Effector memory CD8-positive, alpha-beta T cell (primary cell): ENCODE measurements at regions not wholly inside any gene's neighbourhood (a gene's known extent, or its start where the extent isn't known, plus 50 kb on each side); places are given as distances from the start of the nearest gene placed in this dataset.

ENCODE experiments used
- ATAC-seq: fragments of 150-1000 bp; cut with Tn5 transposase; replicated peaks from 2 replicates; pipeline ENCODE4 v1.10.0; 2021; ENCODE audit warnings: mild to moderate bottlenecking, moderate library complexity
- DNase-seq, 3 experiments: peaks; one replicate each; pipeline ENCODE4 v3.0.0; 2021
- H3K27ac Mint-ChIP-seq, 2 donors: one replicate each; pipeline ENCODE4 v1.8.0; 2022; ENCODE audit warnings: mild to moderate bottlenecking in 2 of 2, mixed read lengths in 2 of 2, moderate library complexity in 2 of 2
- H3K27me3 Mint-ChIP-seq, 2 donors: one replicate each; pipeline ENCODE4 v1.8.0; 2022; ENCODE audit warnings: mixed read lengths in 2 of 2
- H3K36me3 Mint-ChIP-seq: one replicate; pipeline ENCODE4 v1.8.0; 2022; ENCODE audit warnings: mild to moderate bottlenecking, moderate library complexity, mixed read lengths; ENCODE audit not compliant: insufficient read depth
- H3K4me1 Mint-ChIP-seq, 2 donors: one replicate each; pipeline ENCODE4 v1.8.0; 2022; ENCODE audit warnings: low read depth in 2 of 2, mixed read lengths in 2 of 2
- H3K4me3 Mint-ChIP-seq, 2 donors: one replicate each; pipeline ENCODE4 v1.8.0; 2022; ENCODE audit warnings: mild to moderate bottlenecking in 2 of 2, mixed read lengths in 2 of 2, moderate library complexity in 2 of 2
- H3K9me3 Mint-ChIP-seq, 2 donors: one replicate each; pipeline ENCODE4 v1.8.0; 2022; ENCODE audit warnings: mixed read lengths in 2 of 2

DNA sequence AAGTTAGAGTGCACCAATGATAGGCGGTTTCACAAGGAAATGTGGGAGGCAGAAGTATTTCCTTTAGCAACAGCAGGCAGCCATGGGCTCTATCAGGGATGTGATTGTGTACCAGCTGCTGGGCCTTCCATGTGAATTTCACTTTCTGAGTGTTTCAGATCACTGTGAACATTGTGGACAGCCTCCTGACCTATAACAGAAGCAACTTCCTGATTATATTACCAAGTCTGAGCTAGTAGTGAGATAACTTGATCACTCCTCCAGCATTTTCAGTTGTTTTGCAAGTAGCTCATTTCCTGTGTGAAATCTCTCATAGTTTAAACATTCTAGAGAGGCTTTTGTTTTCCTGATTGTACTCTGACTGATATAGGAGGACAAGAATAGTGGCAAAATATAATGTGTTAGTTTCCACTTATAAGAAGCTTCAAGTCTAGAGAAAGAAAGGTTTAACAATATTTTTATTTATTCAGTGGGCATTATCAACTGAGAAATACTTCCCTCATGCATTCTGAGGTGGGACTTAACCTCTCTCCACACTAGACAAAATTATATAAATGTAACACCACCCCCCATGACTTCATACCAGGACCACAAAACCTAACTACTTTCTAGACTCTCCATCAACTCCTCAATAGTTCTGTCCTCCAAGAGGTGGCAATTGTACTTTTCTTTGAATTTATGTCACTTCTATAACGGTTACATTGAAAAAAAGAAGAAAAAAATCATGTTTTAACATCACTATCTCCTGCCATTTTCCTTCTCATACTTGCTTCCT lies 184.2 kb upstream of the LUZP2 start:
- H3K27ac Mint-ChIP-seq: peak overlapping the region in 1 of 2 donors; percentile 49
- no peaks in the 10 kb centered on the region for H3K36me3 Mint-ChIP-seq
- ATAC-seq: peak; percentile 86
- peaks cover 7 to 36% of the 10 kb centered on the region in 2 donors for H3K9me3 Mint-ChIP-seq
- peaks cover 0 to 6% of the 10 kb centered on the region in 2 donors for H3K4me1 Mint-ChIP-seq
- DNase-seq: no peak
- H3K27me3 Mint-ChIP-seq: no peaks in the 10 kb centered on the region
- peak overlapping the region in 1 of 2 donors; percentile 49 for H3K4me3 Mint-ChIP-seq

DNA sequence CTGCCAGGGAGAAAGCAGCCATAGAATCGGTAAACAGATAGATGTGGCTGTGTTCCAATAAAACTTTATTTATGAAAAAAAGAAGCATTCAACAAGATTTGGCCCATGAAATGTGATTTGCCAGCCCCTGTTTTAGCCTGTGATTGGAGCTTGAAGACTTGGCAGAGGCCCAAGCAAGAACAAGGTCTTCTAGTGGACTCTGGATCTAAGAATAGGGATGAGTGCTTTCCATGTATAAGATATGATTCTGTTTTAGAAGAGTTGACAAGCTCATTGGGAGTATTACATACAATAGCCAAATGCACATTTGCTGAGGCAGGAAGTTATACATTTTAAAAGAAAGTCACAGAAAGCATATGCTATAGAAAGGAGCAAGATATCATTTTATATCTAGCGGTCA lies 175.6 kb upstream of the LUZP2 start:
- Mint-ChIP-seq H3K4me1 (no peaks in the 10 kb centered on the region), H3K27me3 (no peaks in the 10 kb centered on the region), H3K4me3 (no peak overlapping the region), H3K36me3 (no peaks in the 10 kb centered on the region), H3K9me3 (peaks cover 6 to 19% of the 10 kb centered on the region in 2 donors), H3K27ac (no peak overlapping the region)
- DNase-seq (no peak), ATAC-seq (no peak)

DNA sequence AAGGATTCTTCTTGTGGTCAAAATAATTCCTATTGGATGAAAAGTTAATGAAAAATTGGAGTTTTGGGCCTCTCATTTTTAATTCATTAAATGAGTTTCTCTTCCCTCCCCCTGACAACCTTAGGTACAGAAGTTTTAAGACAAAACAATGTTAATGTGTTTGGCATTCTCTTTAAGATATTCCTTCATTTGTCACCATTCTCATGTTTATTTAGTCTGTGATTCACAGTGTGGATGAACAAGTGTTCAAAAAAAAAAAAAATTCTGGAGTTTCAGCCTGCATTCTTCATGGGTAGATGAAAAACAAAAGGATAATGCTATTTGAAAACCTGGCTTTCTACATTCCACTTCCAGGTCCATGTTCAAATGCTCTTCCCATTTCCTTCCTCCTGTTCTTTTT lies 172.6 kb upstream of the LUZP2 start:
- Mint-ChIP-seq H3K4me3 (no peak overlapping the region), H3K27me3 (no peaks in the 10 kb centered on the region), H3K9me3 (peaks cover 0 to 2% of the 10 kb centered on the region in 2 donors), H3K4me1 (no peaks in the 10 kb centered on the region), H3K36me3 (no peaks in the 10 kb centered on the region), H3K27ac (no peak overlapping the region)
- DNase-seq (no peak), ATAC-seq (no peak)

DNA sequence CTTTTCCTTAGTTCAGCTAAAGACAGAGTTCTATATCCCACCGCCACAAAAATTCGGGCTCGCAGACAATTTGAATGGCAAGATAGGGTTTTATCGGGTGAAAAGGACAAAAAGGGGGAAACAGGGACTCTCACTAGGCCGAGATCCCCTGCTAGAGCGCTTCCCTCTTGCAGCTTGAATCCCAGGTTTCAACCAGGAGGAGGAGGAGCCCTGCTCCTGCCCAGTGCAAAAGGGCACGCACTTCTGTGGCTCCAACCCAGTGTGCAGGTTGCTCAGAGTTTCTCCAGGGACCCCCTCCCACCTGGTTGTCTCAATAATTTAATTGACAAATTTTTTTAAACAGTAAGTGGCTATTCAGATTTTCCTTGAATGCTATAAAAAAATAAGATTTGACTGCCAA lies 152.6 kb upstream of the LUZP2 start:
- Mint-ChIP-seq H3K4me3 (no peak overlapping the region), H3K36me3 (no peaks in the 10 kb centered on the region), H3K27ac (no peak overlapping the region), H3K4me1 (no peaks in the 10 kb centered on the region), H3K9me3 (peaks cover 0 to 2% of the 10 kb centered on the region in 2 donors), H3K27me3 (no peaks in the 10 kb centered on the region)
- DNase-seq (no peak), ATAC-seq (no peak)

DNA sequence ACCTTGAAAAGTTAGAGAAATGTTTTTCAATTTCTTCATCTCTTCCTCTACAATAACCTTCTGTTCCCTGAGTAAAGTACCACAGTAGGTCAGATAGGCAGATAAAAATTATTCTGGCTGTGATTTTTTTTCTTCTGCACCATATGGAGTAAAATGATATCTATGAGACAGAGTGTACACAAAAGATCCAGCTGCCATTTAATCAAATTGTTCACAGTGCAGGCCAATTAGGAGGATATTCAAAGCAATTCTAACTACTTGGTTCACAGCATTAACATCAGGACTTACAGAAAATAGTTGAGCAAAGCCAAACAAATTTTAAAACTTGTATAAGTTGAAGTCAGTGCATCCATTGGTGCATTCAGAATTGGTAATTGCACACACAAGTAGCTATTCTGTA lies 147.9 kb upstream of the LUZP2 start:
- DNase-seq: no peak
- no peak for ATAC-seq
- Mint-ChIP-seq H3K4me1 (no peaks in the 10 kb centered on the region), H3K27ac (no peak overlapping the region), H3K27me3 (no peaks in the 10 kb centered on the region), H3K4me3 (no peak overlapping the region), H3K36me3 (no peaks in the 10 kb centered on the region), H3K9me3 (peaks cover 0 to 1% of the 10 kb centered on the region in 2 donors)

DNA sequence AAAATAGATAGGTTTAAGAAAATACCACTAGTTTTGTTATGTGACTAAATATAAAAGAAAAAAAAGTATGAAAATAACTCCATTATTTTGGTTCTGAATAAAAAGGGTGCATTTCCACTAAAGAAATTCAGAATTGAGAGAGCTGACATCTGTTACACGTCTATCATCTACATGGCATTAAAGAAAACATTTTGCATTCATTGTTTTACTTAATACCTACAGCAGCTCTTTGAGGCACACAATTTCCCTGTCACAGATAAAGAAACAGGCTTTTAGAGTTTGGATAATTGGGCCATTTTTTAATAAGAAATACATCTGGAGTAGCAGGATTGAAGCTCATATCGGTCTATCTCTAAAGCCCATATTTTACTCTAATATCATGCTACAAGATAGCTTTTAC lies 145.7 kb upstream of the LUZP2 start:
- no peaks in the 10 kb centered on the region for H3K27me3 Mint-ChIP-seq
- H3K4me3 Mint-ChIP-seq: no peak overlapping the region
- DNase-seq: no peak
- ATAC-seq: no peak
- no peak overlapping the region for H3K27ac Mint-ChIP-seq
- peaks cover 0 to 1% of the 10 kb centered on the region in 2 donors for H3K9me3 Mint-ChIP-seq
- no peaks in the 10 kb centered on the region for H3K4me1 Mint-ChIP-seq
- H3K36me3 Mint-ChIP-seq: no peaks in the 10 kb centered on the region

DNA sequence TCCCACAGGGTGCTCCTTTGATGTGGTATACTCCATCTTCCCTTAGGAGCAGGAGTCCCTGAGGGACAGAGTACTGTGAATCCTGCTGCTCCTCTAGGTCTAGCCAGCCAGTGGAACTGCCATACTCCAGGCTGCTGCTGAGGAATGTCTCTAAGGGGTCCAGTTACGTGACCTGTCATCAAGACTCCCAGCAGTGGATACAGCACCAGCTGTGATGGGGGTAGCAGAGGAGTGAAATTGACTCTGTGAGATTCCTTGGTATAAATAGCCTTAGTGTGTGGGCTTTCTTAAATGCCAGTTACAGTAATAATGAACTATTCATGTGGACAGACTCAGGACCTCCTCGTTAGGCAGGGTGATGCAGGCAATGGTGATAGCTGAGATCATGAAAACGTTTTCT lies 140.4 kb upstream of the LUZP2 start:
- DNase-seq (no peak), ATAC-seq (no peak)
- no peaks in the 10 kb centered on the region for H3K27me3 Mint-ChIP-seq
- H3K36me3 Mint-ChIP-seq: no peaks in the 10 kb centered on the region
- no peak overlapping the region for H3K4me3 Mint-ChIP-seq
- peaks cover 0 to 7% of the 10 kb centered on the region in 2 donors for H3K4me1 Mint-ChIP-seq
- H3K9me3 Mint-ChIP-seq: peaks cover 0 to 6% of the 10 kb centered on the region in 2 donors
- no peak overlapping the region for H3K27ac Mint-ChIP-seq

DNA sequence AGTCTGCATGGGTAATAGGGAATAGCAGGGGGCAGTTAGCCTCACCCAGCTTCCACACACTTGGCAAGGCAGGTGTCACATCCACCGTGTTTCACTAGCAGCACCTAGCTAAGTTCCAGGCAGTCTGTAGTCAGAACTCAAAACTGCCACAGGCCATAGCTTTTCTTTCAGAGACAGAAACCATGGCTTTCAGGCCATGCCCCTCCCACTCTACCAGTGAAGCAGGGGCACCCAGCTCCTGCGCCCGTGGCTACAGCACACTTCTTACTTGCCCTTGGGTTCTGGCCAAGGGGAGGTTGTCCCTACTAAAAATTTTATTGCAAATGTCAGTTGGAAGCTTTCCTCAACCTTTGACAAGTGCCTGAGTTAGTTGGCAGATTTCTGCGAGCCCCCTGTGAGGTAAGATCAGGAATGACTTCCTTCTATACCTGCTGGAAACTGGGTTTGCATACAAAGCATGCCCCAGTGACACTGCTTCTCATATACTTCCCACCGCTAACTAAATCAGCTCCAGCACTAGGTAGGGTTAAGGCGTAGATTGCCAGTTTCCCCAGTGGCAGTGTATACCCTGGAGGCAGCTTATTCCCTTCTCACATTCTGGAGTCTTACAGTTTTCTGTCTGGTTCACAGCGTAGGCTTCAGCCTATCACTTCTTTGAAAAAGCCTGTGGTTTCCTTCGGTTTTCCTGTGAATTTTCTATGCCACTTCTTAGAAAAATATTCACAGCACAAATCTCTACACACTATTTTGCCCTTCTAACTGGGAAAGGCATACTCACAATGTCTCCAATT lies 139.0 kb upstream of the LUZP2 start:
- no peak for DNase-seq
- peaks cover 0 to 9% of the 10 kb centered on the region in 2 donors for H3K9me3 Mint-ChIP-seq
- no peaks in the 10 kb centered on the region for H3K27me3 Mint-ChIP-seq
- peak overlapping the region in 1 of 2 donors; percentile 79 for H3K27ac Mint-ChIP-seq
- peaks cover 0 to 7% of the 10 kb centered on the region in 2 donors for H3K4me1 Mint-ChIP-seq
- H3K4me3 Mint-ChIP-seq: peak overlapping the region in 1 of 2 donors; percentile 28
- ATAC-seq: peak; percentile 55
- H3K36me3 Mint-ChIP-seq: no peaks in the 10 kb centered on the region

DNA sequence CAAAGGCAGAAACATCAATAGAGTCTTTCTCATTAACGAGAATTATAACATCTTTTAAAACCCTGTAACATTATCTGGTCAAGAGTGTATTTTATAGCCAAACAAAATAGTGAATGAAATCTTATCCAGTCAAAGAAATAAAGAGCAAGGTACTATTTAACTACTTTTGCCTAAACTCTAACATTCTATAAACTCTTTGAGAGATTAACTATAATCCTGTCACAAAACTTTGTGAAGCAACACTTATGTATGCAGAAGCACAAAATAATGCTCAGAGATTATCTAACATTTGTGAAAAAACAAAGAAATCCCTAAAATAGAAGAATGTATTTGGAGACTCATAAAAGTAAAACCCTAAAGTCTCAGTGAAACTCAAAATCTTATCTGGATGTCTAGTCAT lies 124.4 kb upstream of the LUZP2 start:
- Mint-ChIP-seq H3K9me3 (peaks cover 5 to 10% of the 10 kb centered on the region in 2 donors), H3K36me3 (no peaks in the 10 kb centered on the region), H3K4me1 (no peaks in the 10 kb centered on the region), H3K27me3 (no peaks in the 10 kb centered on the region), H3K27ac (no peak overlapping the region), H3K4me3 (no peak overlapping the region)
- DNase-seq (no peak), ATAC-seq (no peak)

DNA sequence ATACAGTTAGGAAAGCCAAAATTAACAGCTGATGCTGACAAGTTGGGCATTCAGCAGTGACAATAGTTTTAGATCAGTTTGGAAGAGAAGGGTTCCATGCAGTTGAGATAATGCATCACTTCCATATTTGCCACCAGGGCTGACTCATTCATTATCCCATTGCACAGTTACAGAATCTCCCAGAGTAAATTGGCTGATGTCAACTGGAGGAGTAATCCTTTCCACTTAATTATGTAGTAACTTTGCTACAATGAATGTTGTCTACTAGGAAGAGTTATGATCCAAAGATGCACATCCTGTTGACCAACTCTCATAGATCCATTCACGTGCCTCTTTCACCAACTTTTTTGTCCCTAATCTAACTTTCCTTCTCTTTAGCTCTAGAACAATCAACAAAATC lies 123.3 kb upstream of the LUZP2 start:
- H3K27ac Mint-ChIP-seq: no peak overlapping the region
- DNase-seq: no peak
- H3K27me3 Mint-ChIP-seq: no peaks in the 10 kb centered on the region
- H3K4me1 Mint-ChIP-seq: no peaks in the 10 kb centered on the region
- no peaks in the 10 kb centered on the region for H3K36me3 Mint-ChIP-seq
- peaks cover 9 to 10% of the 10 kb centered on the region in 2 donors for H3K9me3 Mint-ChIP-seq
- no peak overlapping the region for H3K4me3 Mint-ChIP-seq
- ATAC-seq: no peak

DNA sequence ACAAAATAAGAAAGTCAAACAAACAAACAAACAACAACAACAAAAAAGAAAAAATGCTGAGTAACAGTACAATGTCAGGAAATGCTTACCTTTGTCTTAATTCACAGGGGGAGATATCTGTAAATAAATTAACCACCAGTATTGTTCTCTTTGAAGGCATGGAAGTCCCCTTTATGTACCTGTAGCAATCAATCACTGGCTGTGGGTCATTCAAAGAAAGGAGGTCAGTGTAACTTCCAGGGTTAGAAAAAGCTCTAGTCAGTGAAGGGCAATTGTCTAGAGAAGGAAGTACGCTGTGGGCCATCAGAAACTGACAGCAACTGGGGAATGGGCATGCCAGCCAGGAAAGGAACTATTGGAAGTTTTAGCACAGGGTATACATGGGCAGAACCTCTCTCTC lies 121.5 kb upstream of the LUZP2 start:
- no peak for DNase-seq
- H3K36me3 Mint-ChIP-seq: no peaks in the 10 kb centered on the region
- H3K9me3 Mint-ChIP-seq: peaks cover 9 to 10% of the 10 kb centered on the region in 2 donors
- H3K4me3 Mint-ChIP-seq: no peak overlapping the region
- no peaks in the 10 kb centered on the region for H3K4me1 Mint-ChIP-seq
- no peak for ATAC-seq
- H3K27ac Mint-ChIP-seq: no peak overlapping the region
- no peaks in the 10 kb centered on the region for H3K27me3 Mint-ChIP-seq

DNA sequence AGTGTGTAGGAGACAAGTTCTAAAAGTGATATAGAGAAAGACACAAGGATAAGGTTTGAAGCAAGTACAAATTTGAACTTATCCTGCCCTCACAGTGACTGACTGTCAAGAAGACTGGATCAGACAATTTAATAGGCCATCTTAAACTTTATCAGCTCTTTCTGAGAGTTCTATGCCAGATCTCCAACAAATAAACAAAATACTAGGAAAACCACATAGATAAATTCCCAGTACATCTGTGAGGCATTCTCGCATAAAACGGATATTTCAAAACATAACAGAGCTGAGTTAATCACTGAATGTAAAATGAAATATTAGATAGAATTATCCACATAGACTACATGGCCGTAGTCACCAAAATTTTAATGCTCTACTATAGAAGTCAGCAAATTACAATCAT lies 120.9 kb upstream of the LUZP2 start:
- no peaks in the 10 kb centered on the region for H3K36me3 Mint-ChIP-seq
- no peaks in the 10 kb centered on the region for H3K4me1 Mint-ChIP-seq
- no peak for DNase-seq
- H3K27ac Mint-ChIP-seq: no peak overlapping the region
- no peak overlapping the region for H3K4me3 Mint-ChIP-seq
- H3K9me3 Mint-ChIP-seq: peaks cover 9 to 10% of the 10 kb centered on the region in 2 donors
- no peaks in the 10 kb centered on the region for H3K27me3 Mint-ChIP-seq
- ATAC-seq: no peak

DNA sequence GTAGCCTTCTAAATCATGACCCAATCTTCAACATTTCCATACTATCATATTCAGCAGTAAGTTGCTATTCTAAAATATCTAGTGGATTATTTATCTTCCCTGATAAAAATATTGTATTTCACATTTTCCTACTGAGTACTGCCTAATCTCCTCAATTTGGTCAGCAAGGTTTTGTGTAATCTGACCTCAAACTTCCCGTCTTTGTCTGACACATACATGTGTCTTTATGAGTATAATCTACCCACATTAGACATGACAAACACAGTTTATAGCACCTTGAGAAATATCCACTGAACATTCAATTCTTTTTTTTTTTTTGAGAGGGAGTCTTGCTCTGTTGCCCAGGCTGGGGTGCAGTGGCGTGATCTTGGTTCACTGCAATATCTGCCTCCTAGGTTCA lies 113.7 kb upstream of the LUZP2 start:
- no peak overlapping the region for H3K4me3 Mint-ChIP-seq
- ATAC-seq: no peak
- peaks cover 0 to 6% of the 10 kb centered on the region in 2 donors for H3K9me3 Mint-ChIP-seq
- DNase-seq: no peak
- no peak overlapping the region for H3K27ac Mint-ChIP-seq
- H3K27me3 Mint-ChIP-seq: no peaks in the 10 kb centered on the region
- no peaks in the 10 kb centered on the region for H3K36me3 Mint-ChIP-seq
- no peaks in the 10 kb centered on the region for H3K4me1 Mint-ChIP-seq

DNA sequence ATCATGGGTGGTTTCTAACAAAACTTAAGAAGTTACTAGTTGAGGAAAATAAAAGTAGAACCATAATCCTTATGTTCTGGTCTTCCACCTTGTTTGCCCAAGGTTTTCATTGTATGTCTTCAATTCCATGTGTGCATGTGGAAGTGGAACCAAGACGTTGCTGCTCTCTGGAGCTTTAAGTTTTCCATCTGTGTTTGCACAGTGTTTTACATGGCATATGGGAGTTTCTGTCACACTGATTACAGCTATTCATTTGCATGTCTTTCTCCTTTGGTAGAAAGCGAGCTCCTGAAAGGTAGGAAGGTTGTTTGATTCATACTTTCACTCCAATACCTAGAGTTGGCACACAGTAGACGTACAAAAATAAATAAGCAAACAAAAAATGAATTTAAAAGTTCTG lies 112.6 kb upstream of the LUZP2 start:
- DNase-seq (no peak), ATAC-seq (no peak)
- Mint-ChIP-seq H3K27me3 (no peaks in the 10 kb centered on the region), H3K4me3 (no peak overlapping the region), H3K36me3 (no peaks in the 10 kb centered on the region), H3K27ac (no peak overlapping the region), H3K4me1 (no peaks in the 10 kb centered on the region), H3K9me3 (peaks cover 0 to 3% of the 10 kb centered on the region in 2 donors)
